Effector memory CD8-positive, alpha-beta T cell (primary cell): ENCODE measurements at regions not wholly inside any gene's neighbourhood (a gene's known extent, or its start where the extent isn't known, plus 50 kb on each side); places are given as distances from the start of the nearest gene placed in this dataset.

ENCODE experiments used
- ATAC-seq: fragments of 150-1000 bp; cut with Tn5 transposase; replicated peaks from 2 replicates; pipeline ENCODE4 v1.10.0; 2021; ENCODE audit warnings: mild to moderate bottlenecking, moderate library complexity
- DNase-seq, 3 experiments: peaks; one replicate each; pipeline ENCODE4 v3.0.0; 2021
- H3K27ac Mint-ChIP-seq, 2 donors: one replicate each; pipeline ENCODE4 v1.8.0; 2022; ENCODE audit warnings: mild to moderate bottlenecking in 2 of 2, mixed read lengths in 2 of 2, moderate library complexity in 2 of 2
- H3K27me3 Mint-ChIP-seq, 2 donors: one replicate each; pipeline ENCODE4 v1.8.0; 2022; ENCODE audit warnings: mixed read lengths in 2 of 2
- H3K36me3 Mint-ChIP-seq: one replicate; pipeline ENCODE4 v1.8.0; 2022; ENCODE audit warnings: mild to moderate bottlenecking, moderate library complexity, mixed read lengths; ENCODE audit not compliant: insufficient read depth
- H3K4me1 Mint-ChIP-seq, 2 donors: one replicate each; pipeline ENCODE4 v1.8.0; 2022; ENCODE audit warnings: low read depth in 2 of 2, mixed read lengths in 2 of 2
- H3K4me3 Mint-ChIP-seq, 2 donors: one replicate each; pipeline ENCODE4 v1.8.0; 2022; ENCODE audit warnings: mild to moderate bottlenecking in 2 of 2, mixed read lengths in 2 of 2, moderate library complexity in 2 of 2
- H3K9me3 Mint-ChIP-seq, 2 donors: one replicate each; pipeline ENCODE4 v1.8.0; 2022; ENCODE audit warnings: mixed read lengths in 2 of 2

- Mint-ChIP-seq H3K27me3 (no peaks in the 10 kb centered on the region), H3K9me3 (peaks cover 8% of the 10 kb centered on the region in 2 donors), H3K4me1 (no peaks in the 10 kb centered on the region), H3K36me3 (no peaks in the 10 kb centered on the region), H3K4me3 (no peak overlapping the region), H3K27ac (no peak overlapping the region)
- DNase-seq (no peak), ATAC-seq (no peak)
Observed at GRCh38 chr15:97623091-97623661, 337.3 kb upstream of the ARRDC4 start.

- ATAC-seq (no peak), DNase-seq (no peak)
- Mint-ChIP-seq H3K27me3 (no peaks in the 10 kb centered on the region), H3K4me1 (no peaks in the 10 kb centered on the region), H3K27ac (no peak overlapping the region), H3K4me3 (no peak overlapping the region), H3K36me3 (no peaks in the 10 kb centered on the region), H3K9me3 (peaks cover 8 to 20% of the 10 kb centered on the region in 2 donors)
Observed at GRCh38 chr15:97627634-97628033, 332.9 kb upstream of the ARRDC4 start.

DNA sequence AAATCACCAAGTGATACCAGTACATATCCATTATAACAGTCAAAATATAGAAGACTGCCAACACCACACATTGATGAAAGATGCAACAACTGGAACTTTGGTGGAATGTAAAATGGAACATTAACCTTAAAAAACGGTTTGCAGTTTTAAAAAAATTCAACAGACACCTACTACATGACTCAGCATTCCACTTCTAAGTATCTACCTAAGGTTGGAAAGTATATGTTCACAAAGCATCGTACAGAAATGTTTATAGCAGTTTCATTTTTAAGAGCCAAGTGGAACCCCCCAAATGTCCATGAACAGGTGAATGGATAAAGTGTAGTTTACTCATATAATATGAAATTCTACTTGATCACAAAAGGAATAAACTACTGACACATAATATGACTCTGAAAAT is 314.7 kb upstream of the ARRDC4 start:
- H3K9me3 Mint-ChIP-seq, result peaks cover 6% of the 10 kb centered on the region in 2 donors

DNA sequence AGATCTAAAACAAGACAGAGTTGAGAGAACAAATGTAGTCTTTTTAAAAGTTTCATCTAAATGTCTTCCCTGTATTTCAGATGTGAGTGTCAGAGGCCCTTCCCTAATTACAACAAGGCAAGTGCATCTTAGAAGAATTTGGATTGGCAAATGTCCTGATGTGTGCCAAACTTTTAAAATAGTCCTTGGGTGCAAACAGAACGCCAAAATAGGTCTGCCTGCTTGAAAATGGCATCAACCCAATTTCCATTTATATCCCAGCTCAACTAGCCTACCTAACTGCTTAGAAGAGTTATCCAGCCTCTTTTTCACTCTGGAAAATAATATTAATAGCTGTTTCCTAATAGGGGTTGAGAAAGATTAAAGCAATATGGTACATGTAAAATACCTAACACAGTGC is 311.8 kb upstream of the ARRDC4 start:
- ATAC-seq (no peak), DNase-seq (no peak)
- no peaks in the 10 kb centered on the region for H3K4me1 Mint-ChIP-seq
- H3K27ac Mint-ChIP-seq, result no peak overlapping the region
- H3K4me3 Mint-ChIP-seq, result no peak overlapping the region
- peaks cover 4 to 6% of the 10 kb centered on the region in 2 donors for H3K9me3 Mint-ChIP-seq
- peaks cover 6% of the 10 kb centered on the region for H3K36me3 Mint-ChIP-seq
- no peaks in the 10 kb centered on the region for H3K27me3 Mint-ChIP-seq

More for the DNA sequence above, 314.7 kb upstream of the ARRDC4 start:
- no peaks in the 10 kb centered on the region for H3K4me1 Mint-ChIP-seq
- no peaks in the 10 kb centered on the region for H3K27me3 Mint-ChIP-seq
- no peak overlapping the region for H3K4me3 Mint-ChIP-seq
- DNase-seq, result no peak
- no peak for ATAC-seq
- peaks cover 4% of the 10 kb centered on the region for H3K36me3 Mint-ChIP-seq
- H3K27ac Mint-ChIP-seq, result no peak overlapping the region

DNA sequence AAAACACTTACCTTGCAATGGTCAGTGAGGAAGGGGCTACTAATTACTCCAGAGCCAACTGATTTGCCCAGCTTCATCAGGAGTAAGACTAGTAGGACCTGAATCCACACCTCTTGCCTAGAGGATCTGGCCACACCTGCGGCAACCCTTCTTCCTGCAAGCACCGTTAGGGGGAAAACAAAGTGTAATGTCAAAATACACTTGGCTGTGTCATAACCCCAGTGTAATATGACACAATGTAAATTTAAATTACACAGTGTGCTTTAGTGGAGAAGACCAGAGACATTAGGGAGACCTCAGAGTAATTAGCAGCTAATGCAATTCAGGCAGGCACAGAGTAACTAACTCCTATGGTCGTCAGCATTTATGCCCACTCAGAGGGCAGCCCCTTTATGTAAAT is 308.5 kb upstream of the ARRDC4 start:
- DNase-seq, result no peak

GRCh38 chr15:97652700-97653167 is 307.8 kb upstream of the ARRDC4 start:
- H3K27me3 Mint-ChIP-seq, result no peaks in the 10 kb centered on the region
- no peaks in the 10 kb centered on the region for H3K4me1 Mint-ChIP-seq
- ATAC-seq (no peak), DNase-seq (no peak)
- peaks cover 3% of the 10 kb centered on the region for H3K36me3 Mint-ChIP-seq
- H3K9me3 Mint-ChIP-seq, result peaks cover 4 to 6% of the 10 kb centered on the region in 2 donors
- no peak overlapping the region for H3K4me3 Mint-ChIP-seq
- H3K27ac Mint-ChIP-seq, result no peak overlapping the region

More for the DNA sequence above, 308.5 kb upstream of the ARRDC4 start:
- no peak overlapping the region for H3K4me3 Mint-ChIP-seq
- no peaks in the 10 kb centered on the region for H3K4me1 Mint-ChIP-seq
- peaks cover 4 to 6% of the 10 kb centered on the region in 2 donors for H3K9me3 Mint-ChIP-seq
- no peak for ATAC-seq
- H3K27me3 Mint-ChIP-seq, result no peaks in the 10 kb centered on the region
- peaks cover 3% of the 10 kb centered on the region for H3K36me3 Mint-ChIP-seq
- H3K27ac Mint-ChIP-seq, result no peak overlapping the region

DNA sequence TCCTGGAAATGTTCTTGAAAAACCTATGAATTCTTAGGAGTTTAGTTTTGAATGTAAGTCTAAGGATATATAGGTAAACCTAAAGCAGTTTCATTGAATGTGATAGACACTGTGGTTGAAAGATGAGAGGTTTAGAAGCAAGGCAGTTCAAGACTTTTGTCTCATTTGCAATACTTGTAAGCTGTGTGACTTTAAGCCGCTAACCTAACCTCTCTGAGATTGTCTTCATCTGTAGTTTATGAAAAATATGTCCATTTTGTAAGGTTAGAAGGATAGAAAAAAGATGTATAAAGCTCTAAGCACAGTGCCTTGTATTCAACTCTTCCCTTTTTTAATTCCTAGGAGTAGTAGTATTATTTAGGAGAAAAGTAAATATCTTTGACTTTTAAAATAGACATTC is 306.6 kb upstream of the ARRDC4 start:
- DNase-seq (no peak), ATAC-seq (no peak)
- Mint-ChIP-seq H3K27me3 (no peaks in the 10 kb centered on the region), H3K4me1 (no peaks in the 10 kb centered on the region), H3K9me3 (peaks cover 4 to 6% of the 10 kb centered on the region in 2 donors), H3K4me3 (no peak overlapping the region), H3K36me3 (peaks cover 3% of the 10 kb centered on the region), H3K27ac (no peak overlapping the region)

DNA sequence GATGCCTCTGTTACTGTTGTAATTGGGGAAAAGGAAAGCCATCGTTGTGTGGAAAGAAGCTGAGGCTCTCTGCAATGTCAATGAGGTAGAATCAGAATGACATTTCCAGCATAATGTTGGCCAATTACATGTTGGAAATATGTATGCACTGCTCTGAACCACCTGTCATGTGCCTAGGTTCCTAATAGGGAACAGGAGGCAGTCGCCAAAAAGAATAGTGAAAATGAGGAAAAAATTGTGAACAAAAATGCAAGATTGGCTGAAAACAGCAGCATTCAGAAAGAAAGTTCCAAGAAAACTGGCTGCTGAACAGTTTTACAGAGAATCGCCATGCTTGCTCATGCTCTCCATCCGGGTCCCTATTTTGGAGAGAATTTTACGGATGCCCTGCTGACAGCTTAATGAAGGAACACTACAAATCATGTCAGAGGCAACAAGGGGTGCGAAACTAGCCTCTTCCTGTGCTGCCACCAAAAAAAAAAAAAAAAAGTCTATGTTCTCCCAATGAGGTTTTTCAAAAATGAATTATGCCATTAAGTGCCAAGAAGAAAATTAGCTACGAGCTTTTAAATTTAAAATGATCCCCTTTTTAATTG is 305.9 kb upstream of the ARRDC4 start:
- Mint-ChIP-seq H3K36me3 (peaks cover 3% of the 10 kb centered on the region), H3K27me3 (no peaks in the 10 kb centered on the region), H3K4me1 (no peaks in the 10 kb centered on the region), H3K4me3 (no peak overlapping the region), H3K27ac (no peak overlapping the region), H3K9me3 (peaks cover 5 to 7% of the 10 kb centered on the region in 2 donors)
- ATAC-seq (no peak), DNase-seq (no peak)

- Mint-ChIP-seq H3K9me3 (peaks cover 0 to 8% of the 10 kb centered on the region in 2 donors), H3K4me1 (no peaks in the 10 kb centered on the region), H3K4me3 (no peak overlapping the region), H3K27ac (no peak overlapping the region), H3K27me3 (no peaks in the 10 kb centered on the region), H3K36me3 (peaks cover 3% of the 10 kb centered on the region)
- no peak for ATAC-seq
- DNase-seq, result no peak
Observed at GRCh38 chr15:97661796-97662195, 298.7 kb upstream of the ARRDC4 start.

- Mint-ChIP-seq H3K27ac (no peak overlapping the region), H3K4me3 (no peak overlapping the region), H3K36me3 (peaks cover 3% of the 10 kb centered on the region), H3K4me1 (no peaks in the 10 kb centered on the region), H3K27me3 (no peaks in the 10 kb centered on the region), H3K9me3 (peaks cover 0 to 3% of the 10 kb centered on the region in 2 donors)
- ATAC-seq (no peak), DNase-seq (no peak)
Observed at GRCh38 chr15:97672586-97672985, 287.9 kb upstream of the ARRDC4 start.

GRCh38 chr15:97678656-97679055 is 281.8 kb upstream of the ARRDC4 start:
- H3K4me1 Mint-ChIP-seq, result no peaks in the 10 kb centered on the region
- DNase-seq (no peak), ATAC-seq (no peak)
- no peak overlapping the region for H3K27ac Mint-ChIP-seq
- no peaks in the 10 kb centered on the region for H3K27me3 Mint-ChIP-seq
- peaks cover 3% of the 10 kb centered on the region for H3K36me3 Mint-ChIP-seq
- H3K4me3 Mint-ChIP-seq, result no peak overlapping the region
- H3K9me3 Mint-ChIP-seq, result peaks cover 11 to 13% of the 10 kb centered on the region in 2 donors

GRCh38 chr15:97679106-97679688 is 281.3 kb upstream of the ARRDC4 start:
- Mint-ChIP-seq H3K4me3 (no peak overlapping the region), H3K4me1 (no peaks in the 10 kb centered on the region), H3K36me3 (peaks cover 3% of the 10 kb centered on the region), H3K27ac (no peak overlapping the region), H3K27me3 (no peaks in the 10 kb centered on the region), H3K9me3 (peaks cover 11 to 13% of the 10 kb centered on the region in 2 donors)
- DNase-seq (no peak), ATAC-seq (no peak)

- Mint-ChIP-seq H3K27me3 (no peaks in the 10 kb centered on the region), H3K27ac (no peak overlapping the region), H3K9me3 (peaks cover 8 to 13% of the 10 kb centered on the region in 2 donors), H3K4me3 (no peak overlapping the region), H3K36me3 (no peaks in the 10 kb centered on the region), H3K4me1 (no peaks in the 10 kb centered on the region)
- ATAC-seq (no peak), DNase-seq (no peak)
Observed at GRCh38 chr15:97680606-97681220, 279.8 kb upstream of the ARRDC4 start.

DNA sequence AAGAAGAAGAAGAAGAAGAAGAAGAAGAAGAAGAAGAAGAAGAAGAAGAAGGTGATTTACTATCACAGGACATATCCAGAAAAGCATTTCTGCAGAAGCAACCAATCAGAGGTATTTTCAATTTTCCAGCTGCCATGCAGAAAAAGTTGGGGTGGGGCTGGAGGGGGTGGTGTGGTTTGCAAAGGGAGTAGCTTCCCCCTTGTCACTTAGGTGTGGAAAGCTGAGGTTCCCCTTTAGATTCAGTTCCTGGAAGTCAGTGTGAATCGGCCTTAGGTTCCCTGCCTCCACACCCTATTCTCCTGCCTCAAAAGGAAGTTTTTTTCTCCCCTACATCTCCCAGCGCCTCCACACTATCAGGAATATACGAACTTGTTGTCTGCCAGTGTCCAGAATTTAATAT is 276.7 kb upstream of the ARRDC4 start:
- H3K27me3 Mint-ChIP-seq, result no peaks in the 10 kb centered on the region
- H3K9me3 Mint-ChIP-seq, result peaks cover 10 to 20% of the 10 kb centered on the region in 2 donors
- no peak overlapping the region for H3K4me3 Mint-ChIP-seq
- H3K36me3 Mint-ChIP-seq, result no peaks in the 10 kb centered on the region
- H3K4me1 Mint-ChIP-seq, result no peaks in the 10 kb centered on the region
- no peak for DNase-seq
- ATAC-seq, result no peak
- no peak overlapping the region for H3K27ac Mint-ChIP-seq
